Liver (tissue), 8 donors: ENCODE measurements at regions not wholly inside any gene's neighbourhood (a gene's known extent, or its start where the extent isn't known, plus 50 kb on each side); places are given as distances from the start of the nearest gene placed in this dataset.

Experiments used
- DNase-seq: peaks from one replicate; pipeline ENCODE4 v3.0.0-alpha.2; 2017; ENCODE audit warnings: low spot score
- H3K27ac ChIP-seq, 2 donors: one replicate each; pipeline ENCODE4 v1.7.0; 2013; ENCODE audit warnings: inconsistent platforms in 2 of 2, low read length in 2 of 2, control low read depth in 1 of 2, low read depth in 1 of 2, mild to moderate bottlenecking in 1 of 2
- H3K27me3 ChIP-seq, 4 donors: one replicate each; pipeline versions ENCODE4 v1.6.1 to v1.7.0; 2013; ENCODE audit warnings: low read length in 3 of 4, inconsistent platforms in 1 of 4, mild to moderate bottlenecking in 1 of 4, moderate library complexity in 1 of 4; ENCODE audit not compliant: control insufficient read depth in 4 of 4, insufficient read depth in 4 of 4
- H3K36me3 ChIP-seq, 4 donors: one replicate each; pipeline versions ENCODE4 v1.6.1 to v1.7.0; 2013; ENCODE audit warnings: low read length in 3 of 4, mild to moderate bottlenecking in 3 of 4, low read depth in 1 of 4, moderate library complexity in 1 of 4; ENCODE audit not compliant: control insufficient read depth in 4 of 4, insufficient read depth in 3 of 4
- H3K4me1 ChIP-seq, 4 donors: one replicate each; pipeline versions ENCODE4 v1.6.1 to v1.7.0; 2013; ENCODE audit warnings: low read length in 3 of 4, mild to moderate bottlenecking in 3 of 4, moderate library complexity in 1 of 4; ENCODE audit not compliant: control insufficient read depth in 4 of 4, insufficient read depth in 4 of 4
- H3K4me3 ChIP-seq, 3 donors: one replicate each; pipeline versions ENCODE4 v1.6.1 to v1.7.0; 2013; ENCODE audit warnings: low read length in 3 of 3, control low read depth in 1 of 3, low read depth in 1 of 3, mild to moderate bottlenecking in 1 of 3
- H3K9ac ChIP-seq, 2 donors: one replicate each; pipeline ENCODE4 v1.7.0; 2013; ENCODE audit warnings: low read length in 2 of 2, mild to moderate bottlenecking in 2 of 2, moderate library complexity in 2 of 2, control low read depth in 1 of 2, low read depth in 1 of 2
- H3K9me3 ChIP-seq, 4 donors: one replicate each; pipeline versions ENCODE4 v1.6.1 to v1.7.0; 2013; ENCODE audit warnings: low read length in 3 of 4; ENCODE audit not compliant: control insufficient read depth in 4 of 4
- EGR1 ChIP-seq, 2 donors: IDR thresholded peaks; 2 replicates each; pipeline ENCODE4 v1.6.1; 2016 to 2018; ENCODE audit warnings: antibody characterized with exemption in 2 of 2, low read depth in 2 of 2
- FOXA1 ChIP-seq: IDR thresholded peaks from 2 replicates; pipeline ENCODE4 v1.6.1; 2016; ENCODE audit warnings: antibody characterized with exemption
- FOXA2 ChIP-seq: IDR thresholded peaks from 2 replicates; pipeline ENCODE4 v1.6.1; 2016; ENCODE audit warnings: antibody characterized with exemption
- GABPA ChIP-seq, 2 donors: IDR thresholded peaks in 1 of 2; conservative IDR thresholded peaks in 1 of 2; 2 replicates each; pipeline ENCODE4 v1.6.1; 2016; ENCODE audit warnings: antibody characterized with exemption in 2 of 2, mild to moderate bottlenecking in 1 of 2, moderate library complexity in 1 of 2
- HNF4A ChIP-seq, 2 donors: conservative IDR thresholded peaks; 2 replicates each; pipeline ENCODE4 v1.6.1; 2016; ENCODE audit warnings: antibody characterized with exemption in 2 of 2, mild to moderate bottlenecking in 2 of 2
- HNF4G ChIP-seq: IDR thresholded peaks from 2 replicates; pipeline ENCODE4 v1.6.1; 2016; ENCODE audit warnings: antibody characterized with exemption
- JUND ChIP-seq, 2 donors: IDR thresholded peaks; 2 replicates each; pipeline ENCODE4 v1.6.1; 2016; ENCODE audit warnings: antibody characterized with exemption in 2 of 2
- RAD21 ChIP-seq, 2 donors: IDR thresholded peaks; 2 replicates each; pipeline ENCODE4 v1.6.1; 2016; ENCODE audit warnings: antibody characterized with exemption in 2 of 2, mild to moderate bottlenecking in 2 of 2
- RXRA ChIP-seq, 2 donors: IDR thresholded peaks; 2 replicates each; pipeline ENCODE4 v1.6.1; 2017 to 2018; ENCODE audit warnings: antibody characterized with exemption in 2 of 2, mild to moderate bottlenecking in 1 of 2
- SP1 ChIP-seq: IDR thresholded peaks from 2 replicates; pipeline ENCODE4 v1.6.1; 2018; ENCODE audit warnings: antibody characterized with exemption, mild to moderate bottlenecking
- TAF1 ChIP-seq: conservative IDR thresholded peaks from 2 replicates; pipeline ENCODE4 v1.6.1; 2016; ENCODE audit warnings: antibody characterized with exemption, mild to moderate bottlenecking
- YY1 ChIP-seq: IDR thresholded peaks from 2 replicates; pipeline ENCODE4 v1.6.1; 2016; ENCODE audit warnings: antibody characterized with exemption, mild to moderate bottlenecking
- WGBS: extraction: QIAGEN DNeasy Blood & Tissue Kit; methylation state at CpG from one replicate; pipeline ENCODE4 v1.1.7; 2013; 5-methylcytosine and 5-hydroxymethylcytosine counted together
- TF ChIP-seq, protein P1 (sequence below): IDR thresholded peaks from 2 replicates; pipeline ENCODE4 v1.6.1; 2016; ENCODE audit warnings: antibody characterized with exemption, mild to moderate bottlenecking
- TF ChIP-seq, protein P2 (sequence below): IDR thresholded peaks from 2 replicates; pipeline ENCODE4 v1.6.1; 2016; ENCODE audit warnings: antibody characterized with exemption
- TF ChIP-seq, protein P3 (sequence below): fragments of 150-350 bp; IDR thresholded peaks from 2 replicates; pipeline ENCODE4 v1.5.1; 2017; ENCODE audit warnings: improper control_type of control experiment, low read depth, low read length; ENCODE audit not compliant: missing input control
- donor health status: healthy.
- donor health status: healthy.
- donor health status: healthy.
- donor health status: healthy.
- donor health status: healthy.

DNA sequence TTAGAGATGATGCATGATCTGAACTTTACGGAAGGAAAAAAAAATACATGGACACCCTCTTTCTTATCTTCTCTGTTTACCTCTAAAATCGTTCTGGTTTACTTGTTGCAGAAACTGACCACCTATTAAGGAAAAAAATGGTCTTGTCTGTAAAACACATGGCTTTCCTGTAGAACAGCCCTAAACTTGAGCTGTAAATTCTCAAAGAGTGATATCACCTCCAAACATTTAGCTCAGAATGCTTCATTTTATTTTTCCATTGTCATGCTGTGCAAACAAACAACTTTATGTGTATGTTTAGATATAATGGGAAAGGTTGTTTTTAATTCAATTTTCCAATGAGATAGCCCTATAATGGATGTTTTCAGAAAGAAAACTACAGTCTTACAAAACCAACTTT is 237.4 kb upstream of the NR2F2 start:
- Histone ChIP-seq H3K9ac (no peak overlapping the region), H3K36me3 (no peaks in the 10 kb centered on the region), H3K4me3 (no peak overlapping the region), H3K27me3 (no peaks in the 10 kb centered on the region), H3K27ac (no peak overlapping the region), H3K9me3 (no peaks in the 10 kb centered on the region), H3K4me1 (no peaks in the 10 kb centered on the region)
- DNase-seq: no peak
- whole genome bisulfite sequencing: 52% methylated on average over 2 of the region's 2 CpGs
- TF ChIP-seq RAD21 (IDR thresholded peaks at IDR 0.05) (no peak), FOXA2 (no peak), HNF4G (no peak)

DNA sequence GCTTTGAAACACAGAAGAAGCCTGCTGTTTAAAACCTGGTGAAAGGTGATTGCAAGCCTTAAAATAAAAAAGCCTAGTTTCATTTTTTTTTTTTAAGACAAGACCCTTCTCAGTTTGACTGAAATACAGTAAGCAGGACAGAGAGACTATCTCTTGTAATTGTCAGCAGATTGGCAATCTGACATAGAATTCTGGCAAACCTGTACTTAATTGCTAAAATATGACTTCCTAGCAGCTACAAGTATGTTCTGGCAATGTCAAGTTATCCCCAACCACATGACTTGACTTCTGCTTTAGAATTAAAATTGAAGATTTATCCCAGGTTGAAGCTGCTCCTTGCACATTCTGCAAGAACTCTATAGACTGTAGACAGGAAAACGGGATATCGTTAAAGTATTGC is 232.8 kb upstream of the NR2F2 start:
- TF ChIP-seq EGR1 (IDR thresholded peaks at IDR 0.05; ENCODE audit: low read depth in 2 of 2) (no peak), FOXA2 (no peak), FOXA1 (no peak), YY1 (no peak), HNF4A (conservative IDR thresholded peaks at IDR 0.05) (no peak), SP1 (no peak), GABPA (IDR thresholded peaks at IDR 0.05 in 1 of 2, conservative IDR thresholded peaks at IDR 0.05 in 1 of 2) (no peak), HNF4G (no peak), JUND (IDR thresholded peaks at IDR 0.05) (no peak), RXRA (IDR thresholded peaks at IDR 0.05) (no peak), TAF1 (no peak)
- TF ChIP-seq, protein P1, sequence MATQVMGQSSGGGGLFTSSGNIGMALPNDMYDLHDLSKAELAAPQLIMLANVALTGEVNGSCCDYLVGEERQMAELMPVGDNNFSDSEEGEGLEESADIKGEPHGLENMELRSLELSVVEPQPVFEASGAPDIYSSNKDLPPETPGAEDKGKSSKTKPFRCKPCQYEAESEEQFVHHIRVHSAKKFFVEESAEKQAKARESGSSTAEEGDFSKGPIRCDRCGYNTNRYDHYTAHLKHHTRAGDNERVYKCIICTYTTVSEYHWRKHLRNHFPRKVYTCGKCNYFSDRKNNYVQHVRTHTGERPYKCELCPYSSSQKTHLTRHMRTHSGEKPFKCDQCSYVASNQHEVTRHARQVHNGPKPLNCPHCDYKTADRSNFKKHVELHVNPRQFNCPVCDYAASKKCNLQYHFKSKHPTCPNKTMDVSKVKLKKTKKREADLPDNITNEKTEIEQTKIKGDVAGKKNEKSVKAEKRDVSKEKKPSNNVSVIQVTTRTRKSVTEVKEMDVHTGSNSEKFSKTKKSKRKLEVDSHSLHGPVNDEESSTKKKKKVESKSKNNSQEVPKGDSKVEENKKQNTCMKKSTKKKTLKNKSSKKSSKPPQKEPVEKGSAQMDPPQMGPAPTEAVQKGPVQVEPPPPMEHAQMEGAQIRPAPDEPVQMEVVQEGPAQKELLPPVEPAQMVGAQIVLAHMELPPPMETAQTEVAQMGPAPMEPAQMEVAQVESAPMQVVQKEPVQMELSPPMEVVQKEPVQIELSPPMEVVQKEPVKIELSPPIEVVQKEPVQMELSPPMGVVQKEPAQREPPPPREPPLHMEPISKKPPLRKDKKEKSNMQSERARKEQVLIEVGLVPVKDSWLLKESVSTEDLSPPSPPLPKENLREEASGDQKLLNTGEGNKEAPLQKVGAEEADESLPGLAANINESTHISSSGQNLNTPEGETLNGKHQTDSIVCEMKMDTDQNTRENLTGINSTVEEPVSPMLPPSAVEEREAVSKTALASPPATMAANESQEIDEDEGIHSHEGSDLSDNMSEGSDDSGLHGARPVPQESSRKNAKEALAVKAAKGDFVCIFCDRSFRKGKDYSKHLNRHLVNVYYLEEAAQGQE: no peak
- TF ChIP-seq, protein P2, sequence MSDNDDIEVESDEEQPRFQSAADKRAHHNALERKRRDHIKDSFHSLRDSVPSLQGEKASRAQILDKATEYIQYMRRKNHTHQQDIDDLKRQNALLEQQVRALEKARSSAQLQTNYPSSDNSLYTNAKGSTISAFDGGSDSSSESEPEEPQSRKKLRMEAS: no peak
- Histone ChIP-seq H3K9me3 (no peaks in the 10 kb centered on the region), H3K4me1 (no peaks in the 10 kb centered on the region), H3K9ac (no peak overlapping the region), H3K36me3 (no peaks in the 10 kb centered on the region), H3K4me3 (no peak overlapping the region), H3K27me3 (no peaks in the 10 kb centered on the region), H3K27ac (no peak overlapping the region)
- DNase-seq: no peak
- WGBS: 92% methylated on average over 2 of the region's 2 CpGs

DNA sequence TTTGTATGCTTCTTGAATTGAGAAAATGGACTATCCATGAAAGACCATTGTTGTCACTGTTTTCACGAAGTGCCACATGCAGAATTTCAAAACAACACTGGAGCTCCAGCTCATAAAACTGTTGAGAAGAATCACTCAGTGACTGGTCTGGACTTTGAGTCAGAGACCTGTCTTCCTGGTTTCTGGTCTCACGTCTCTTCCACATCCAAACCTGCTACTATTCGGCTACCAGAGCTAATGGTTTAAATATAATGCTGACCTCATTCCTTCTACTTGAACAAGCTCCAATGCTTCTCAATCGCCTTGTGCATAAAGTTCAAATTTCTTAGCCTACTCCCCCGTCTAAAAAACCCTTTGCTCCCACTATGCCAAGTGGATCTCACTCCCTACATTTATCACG is 227.9 kb upstream of the NR2F2 start:
- Histone ChIP-seq H3K9ac (no peak overlapping the region), H3K36me3 (no peaks in the 10 kb centered on the region), H3K4me3 (no peak overlapping the region), H3K27me3 (no peaks in the 10 kb centered on the region), H3K27ac (no peak overlapping the region), H3K9me3 (no peaks in the 10 kb centered on the region), H3K4me1 (no peaks in the 10 kb centered on the region)
- DNase-seq: no peak
- TF ChIP-seq, protein P3, sequence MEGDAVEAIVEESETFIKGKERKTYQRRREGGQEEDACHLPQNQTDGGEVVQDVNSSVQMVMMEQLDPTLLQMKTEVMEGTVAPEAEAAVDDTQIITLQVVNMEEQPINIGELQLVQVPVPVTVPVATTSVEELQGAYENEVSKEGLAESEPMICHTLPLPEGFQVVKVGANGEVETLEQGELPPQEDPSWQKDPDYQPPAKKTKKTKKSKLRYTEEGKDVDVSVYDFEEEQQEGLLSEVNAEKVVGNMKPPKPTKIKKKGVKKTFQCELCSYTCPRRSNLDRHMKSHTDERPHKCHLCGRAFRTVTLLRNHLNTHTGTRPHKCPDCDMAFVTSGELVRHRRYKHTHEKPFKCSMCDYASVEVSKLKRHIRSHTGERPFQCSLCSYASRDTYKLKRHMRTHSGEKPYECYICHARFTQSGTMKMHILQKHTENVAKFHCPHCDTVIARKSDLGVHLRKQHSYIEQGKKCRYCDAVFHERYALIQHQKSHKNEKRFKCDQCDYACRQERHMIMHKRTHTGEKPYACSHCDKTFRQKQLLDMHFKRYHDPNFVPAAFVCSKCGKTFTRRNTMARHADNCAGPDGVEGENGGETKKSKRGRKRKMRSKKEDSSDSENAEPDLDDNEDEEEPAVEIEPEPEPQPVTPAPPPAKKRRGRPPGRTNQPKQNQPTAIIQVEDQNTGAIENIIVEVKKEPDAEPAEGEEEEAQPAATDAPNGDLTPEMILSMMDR: no peak
- no peak for TF ChIP-seq GABPA (IDR thresholded peaks at IDR 0.05 in 1 of 2, conservative IDR thresholded peaks at IDR 0.05 in 1 of 2)
- TF ChIP-seq RXRA (IDR thresholded peaks at IDR 0.05): no peak
- no peak for TF ChIP-seq HNF4A (conservative IDR thresholded peaks at IDR 0.05)
- TF ChIP-seq TAF1: no peak
- WGBS: 73% methylated on average over 6 of the region's 6 CpGs
